Peyer's patch (tissue), 4 donors: ENCODE measurements at regions not wholly inside any gene's neighbourhood (a gene's known extent, or its start where the extent isn't known, plus 50 kb on each side); places are given as distances from the start of the nearest gene placed in this dataset.

Source experiments
- CTCF ChIP-seq, 6 experiments: fragments of 450-650 bp in 4 of 6; fragments of 200-600 bp in 2 of 6; sonication (generic) in 1 of 6; IDR thresholded peaks; one replicate each; pipeline ENCODE4 v1.5.1; 2017 to 2019; ENCODE audit warnings: antibody characterized with exemption in 6 of 6, mild to moderate bottlenecking in 3 of 6, moderate library complexity in 1 of 6
- POLR2A ChIP-seq, 2 donors: fragments of 450-650 bp; IDR thresholded peaks; one replicate each; pipeline ENCODE4 v1.5.1; 2017; ENCODE audit warnings: antibody characterized with exemption in 2 of 2, mild to moderate bottlenecking in 2 of 2, moderate library complexity in 2 of 2

- TF ChIP-seq CTCF (IDR thresholded peaks at IDR 0.05): no peak
- no peak for TF ChIP-seq POLR2A (IDR thresholded peaks at IDR 0.05)
Observed at GRCh38 chr5:104045987-104046386, 483.4 kb upstream of the NUDT12 start.
